GM21360 (cell line): ENCODE measurements at regions not wholly inside any gene's neighbourhood (a gene's known extent, or its start where the extent isn't known, plus 50 kb on each side); places are given as distances from the start of the nearest gene placed in this dataset.
"Not testable (repeated sequence)": the region's sequence is repeated elsewhere in the genome, so short reads cannot be mapped to it uniquely, and the experiment has no call there.

Source experiments
- ATAC-seq: cut with Tn5 transposase; IDR thresholded peaks from one replicate; pipeline ENCODE4 v1.9.1; 2021; ENCODE audit warnings: mild to moderate bottlenecking, moderate library complexity; ENCODE audit not compliant: unreplicated experiment

GRCh38 chr4:171378323-171378722, 434.9 kb upstream of the GALNTL6 start:
- no peak for ATAC-seq

GRCh38 chr4:171376724-171377123, 436.5 kb upstream of the GALNTL6 start:
- ATAC-seq, result no peak

- ATAC-seq, result no peak
Measured at GRCh38 chr4:171353535-171353934, 459.7 kb upstream of the GALNTL6 start.

GRCh38 chr4:171348090-171348489, 465.1 kb upstream of the GALNTL6 start:
- no peak for ATAC-seq

GRCh38 chr4:171342646-171343045, 470.6 kb upstream of the GALNTL6 start:
- no peak for ATAC-seq

GRCh38 chr4:171340258-171340657, 472.9 kb upstream of the GALNTL6 start:
- ATAC-seq, result no peak

GRCh38 chr4:171334549-171334948, 478.7 kb upstream of the GALNTL6 start:
- peak; percentile 84 for ATAC-seq

- ATAC-seq, result no peak
Measured at GRCh38 chr4:171308661-171309060, 504.5 kb upstream of the GALNTL6 start.

- not testable (repeated sequence) for ATAC-seq
Measured at GRCh38 chr4:171298048-171298718, 515.0 kb upstream of the GALNTL6 start.

- peak; percentile 81 for ATAC-seq
Measured at GRCh38 chr4:171288816-171289432, 524.3 kb upstream of the GALNTL6 start.

- ATAC-seq, result no peak
Measured at GRCh38 chr4:171281359-171281758, 531.8 kb upstream of the GALNTL6 start.

- ATAC-seq, result peak; percentile 58
Measured at GRCh38 chr4:171279131-171279530, 534.1 kb upstream of the GALNTL6 start.

- ATAC-seq, result no peak
Measured at GRCh38 chr4:171266671-171267070, 546.5 kb upstream of the GALNTL6 start.

GRCh38 chr4:171265190-171265818, 547.9 kb upstream of the GALNTL6 start:
- no peak for ATAC-seq

GRCh38 chr4:171256223-171256622, 557.0 kb upstream of the GALNTL6 start:
- no peak for ATAC-seq

GRCh38 chr4:171246948-171247347, 566.3 kb upstream of the GALNTL6 start:
- ATAC-seq, result no peak

GRCh38 chr4:171242831-171243230, 570.4 kb upstream of the GALNTL6 start:
- no peak for ATAC-seq

GRCh38 chr4:171239196-171239595, 574.0 kb upstream of the GALNTL6 start:
- ATAC-seq, result no peak

GRCh38 chr4:171235521-171235920, 577.7 kb upstream of the GALNTL6 start:
- ATAC-seq, result no peak

GRCh38 chr4:171229354-171229753, 583.9 kb upstream of the GALNTL6 start:
- not testable (repeated sequence) for ATAC-seq

- ATAC-seq, result no peak
Measured at GRCh38 chr4:171221181-171221580, 592.0 kb upstream of the GALNTL6 start.

- no peak for ATAC-seq
Measured at GRCh38 chr4:171203425-171203824, 609.8 kb upstream of the GALNTL6 start.
